CD4-positive, alpha-beta T cell treated with Interferon gamma for 1 hour (primary cell): ENCODE measurements at regions not wholly inside any gene's neighbourhood (a gene's known extent, or its start where the extent isn't known, plus 50 kb on each side); places are given as distances from the start of the nearest gene placed in this dataset.
"Not testable (repeated sequence)": the region's sequence is repeated elsewhere in the genome, so short reads cannot be mapped to it uniquely, and the experiment has no call there.

ENCODE experiments used
- DNase-seq: peaks from one replicate; pipeline ENCODE4 v3.0.0-alpha.2; 2020

DNA sequence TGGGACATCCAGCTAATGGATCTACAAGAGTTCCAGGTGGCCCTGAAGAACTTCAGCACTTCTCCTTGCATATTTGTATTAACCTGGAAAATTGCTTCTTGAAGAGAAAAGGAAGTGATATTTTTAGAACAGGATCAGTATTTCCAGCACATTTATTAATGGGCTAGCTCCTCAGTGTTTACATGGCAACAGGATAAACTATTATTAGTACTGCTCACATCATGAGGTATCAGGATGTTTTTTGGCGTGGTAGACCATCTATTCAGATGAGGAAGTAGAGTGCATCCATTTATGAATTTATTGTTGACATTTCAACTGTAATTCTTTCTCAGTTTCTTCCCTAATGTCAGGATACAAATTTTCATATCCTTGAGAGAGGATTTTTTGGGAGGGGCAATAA is 144.4 kb downstream of the KCNRG start:
- DNase-seq, result no peak

- DNase-seq, result no peak
These were observed 145.8 kb downstream of the KCNRG start for GRCh38 chr13:50161052-50161451.

GRCh38 chr13:50162001-50162400 is 146.8 kb downstream of the KCNRG start:
- DNase-seq, result no peak

DNA sequence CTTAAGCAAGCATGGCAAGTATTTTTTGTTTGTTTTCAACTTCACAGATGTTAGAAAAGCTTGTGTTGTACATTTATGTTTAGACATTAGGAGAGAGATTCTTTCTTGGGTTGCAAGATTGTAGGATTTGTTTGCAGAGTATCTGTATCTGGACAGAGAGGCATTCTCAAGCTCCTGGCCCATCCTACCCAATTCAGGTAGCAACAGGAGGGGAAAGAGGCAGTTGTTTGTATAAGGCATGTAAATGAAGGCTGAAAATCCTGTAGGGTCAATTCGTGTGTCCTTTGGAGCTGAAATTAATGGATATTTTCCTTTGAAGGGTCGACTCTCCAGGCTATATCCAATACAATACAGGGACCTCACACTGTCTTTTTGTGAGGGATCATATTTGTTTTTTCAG is 147.3 kb downstream of the KCNRG start:
- DNase-seq, result no peak

DNA sequence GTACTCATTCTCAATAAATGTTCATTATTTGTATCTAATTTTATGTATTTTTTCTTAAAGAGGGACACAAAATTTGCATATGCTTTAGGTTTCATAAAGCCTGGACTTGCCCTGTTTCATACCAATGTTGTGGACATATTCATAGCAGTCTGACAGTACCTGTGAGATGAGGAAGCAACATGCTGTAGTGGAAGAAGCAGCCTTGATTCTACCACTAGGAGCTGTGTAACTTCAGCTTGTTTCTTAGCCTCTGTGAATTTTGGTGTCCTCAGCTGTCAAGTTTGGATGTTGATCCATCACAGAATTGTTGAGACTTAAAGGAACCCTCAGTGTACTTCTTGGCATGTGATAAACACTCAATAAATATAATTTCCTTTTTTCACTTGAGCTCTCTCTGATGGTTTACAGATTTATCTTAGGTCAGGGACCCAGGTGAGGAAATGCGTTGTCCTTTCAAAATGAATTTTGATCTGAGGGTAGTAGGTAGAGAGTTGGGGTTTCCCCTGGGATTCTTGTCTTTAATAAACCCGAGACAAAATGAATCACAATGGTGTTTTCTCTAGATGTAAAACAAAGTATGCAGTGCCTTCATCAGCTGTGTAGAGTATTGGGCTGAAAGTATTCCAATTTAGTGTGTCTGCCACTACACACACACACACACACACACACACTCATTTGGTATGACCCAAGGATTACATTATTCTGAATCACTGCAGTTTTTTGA is 152.1 kb downstream of the KCNRG start:
- no peak for DNase-seq

DNA sequence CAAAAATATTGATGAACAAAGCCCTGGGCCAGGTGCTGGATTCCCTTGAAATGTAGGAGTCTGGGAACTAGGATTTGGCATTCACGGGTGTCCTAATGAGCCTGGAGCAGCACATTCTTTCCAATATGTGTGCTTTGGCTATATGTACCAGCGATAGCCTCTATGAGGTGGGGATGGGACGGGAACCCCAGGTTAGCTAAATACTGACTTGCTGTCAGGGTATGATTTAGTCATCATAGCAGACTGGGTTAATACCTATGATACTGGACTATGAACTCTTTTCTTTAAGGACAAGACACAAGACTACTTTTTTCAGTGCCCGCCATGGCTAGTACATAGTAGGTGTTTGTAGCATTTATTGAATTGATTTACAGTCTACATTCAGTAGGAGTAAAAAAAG is 152.7 kb downstream of the KCNRG start:
- DNase-seq, result no peak

DNA sequence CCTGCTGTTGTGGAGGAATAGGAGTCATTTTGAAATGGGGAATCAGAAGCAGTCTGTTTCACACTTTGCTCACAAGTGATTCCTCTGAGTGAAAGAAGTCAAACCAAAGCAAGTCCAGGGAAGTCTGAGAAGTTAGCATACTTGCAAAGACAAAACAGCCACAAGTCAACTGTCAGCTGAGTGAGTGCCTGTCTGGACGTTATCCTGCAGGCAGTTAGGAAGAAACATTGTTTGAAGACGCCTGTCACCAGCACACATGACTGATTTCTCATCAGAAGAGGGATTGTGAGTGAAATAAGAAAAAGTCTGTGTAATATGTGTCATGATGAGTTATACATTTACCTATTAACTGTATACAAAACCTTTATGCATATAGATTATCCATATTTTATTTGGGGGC is 153.5 kb downstream of the KCNRG start:
- no peak for DNase-seq

GRCh38 chr13:50170447-50171037 is 155.3 kb downstream of the KCNRG start:
- no peak for DNase-seq

GRCh38 chr13:50171590-50172282 is 156.5 kb downstream of the KCNRG start:
- DNase-seq, result no peak

GRCh38 chr13:50173045-50173444 is 157.8 kb downstream of the KCNRG start:
- not testable (repeated sequence) for DNase-seq

GRCh38 chr13:50174630-50175029 is 159.4 kb downstream of the KCNRG start:
- no peak for DNase-seq

DNA sequence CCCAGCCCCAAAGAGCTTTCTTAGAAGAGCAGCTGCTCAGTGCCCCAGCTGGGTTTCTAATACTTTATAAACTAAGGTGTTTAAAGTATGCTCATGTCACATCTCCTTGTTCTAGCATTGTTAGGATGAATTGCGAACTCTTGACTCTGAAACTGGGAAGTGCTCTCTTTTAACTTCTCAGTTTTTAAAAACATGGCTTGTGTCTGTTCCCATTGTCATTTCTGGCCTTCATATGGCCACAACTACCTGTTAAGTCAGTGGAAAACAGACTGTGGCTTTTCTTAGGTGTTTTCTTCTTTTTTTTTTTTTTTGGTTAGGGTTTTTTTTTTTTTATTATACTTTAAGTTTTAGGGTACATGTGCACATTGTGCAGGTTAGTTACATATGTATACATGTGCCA is 164.7 kb downstream of the KCNRG start:
- DNase-seq, result no peak

- not testable (repeated sequence) for DNase-seq
These were observed 170.8 kb downstream of the KCNRG start for GRCh38 chr13:50185769-50186763.

DNA sequence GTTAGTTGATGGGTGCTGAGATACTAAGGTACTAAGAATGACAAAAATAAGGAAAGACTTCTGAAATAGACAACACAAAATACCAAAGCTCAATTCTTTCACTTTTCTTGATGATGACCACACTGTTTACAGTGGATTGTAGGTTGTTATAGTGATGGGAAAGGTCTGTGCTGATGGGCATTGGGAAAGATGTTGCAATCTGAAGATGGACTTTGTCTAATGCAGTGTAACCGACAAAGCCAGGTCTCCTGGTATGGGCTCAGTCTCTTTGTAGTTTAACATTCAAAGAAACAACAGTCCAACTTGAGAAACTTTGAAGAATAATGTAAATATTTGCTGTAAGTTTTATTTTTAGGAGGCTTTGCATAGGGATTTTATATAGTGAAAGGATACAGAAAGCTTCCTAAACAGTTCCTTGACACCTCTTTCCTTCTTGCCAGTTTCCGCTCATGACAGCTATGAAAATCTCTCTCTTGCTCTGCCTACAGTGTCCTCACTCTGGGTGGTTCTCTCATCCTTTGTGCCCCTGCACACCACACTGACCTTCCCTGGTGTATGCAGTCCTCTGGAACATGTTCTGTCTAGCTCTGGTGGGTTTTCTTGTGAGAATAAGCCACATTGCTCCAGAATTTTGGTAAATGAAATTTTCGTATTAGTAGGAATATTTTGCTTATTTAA is 172.2 kb downstream of the KCNRG start:
- no peak for DNase-seq

DNA sequence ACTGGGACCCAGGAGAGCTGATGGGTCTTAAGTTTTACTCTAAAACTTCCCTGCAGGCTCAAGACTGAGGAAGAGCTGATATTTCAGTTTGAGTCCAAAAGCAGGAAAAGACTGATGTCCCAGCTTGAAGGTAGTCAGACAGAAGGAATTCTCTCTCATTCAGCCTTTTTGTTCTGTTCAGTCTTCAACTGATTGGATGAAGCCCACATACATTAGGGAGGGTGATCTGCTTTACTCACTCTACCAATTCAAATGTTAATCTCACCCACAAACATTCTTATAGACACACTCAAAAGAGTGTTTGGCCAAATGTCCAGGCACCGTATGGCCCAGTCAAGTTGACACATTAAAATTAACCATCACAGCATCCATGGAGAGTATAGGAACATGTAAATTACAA is 173.5 kb downstream of the KCNRG start:
- no peak for DNase-seq

DNA sequence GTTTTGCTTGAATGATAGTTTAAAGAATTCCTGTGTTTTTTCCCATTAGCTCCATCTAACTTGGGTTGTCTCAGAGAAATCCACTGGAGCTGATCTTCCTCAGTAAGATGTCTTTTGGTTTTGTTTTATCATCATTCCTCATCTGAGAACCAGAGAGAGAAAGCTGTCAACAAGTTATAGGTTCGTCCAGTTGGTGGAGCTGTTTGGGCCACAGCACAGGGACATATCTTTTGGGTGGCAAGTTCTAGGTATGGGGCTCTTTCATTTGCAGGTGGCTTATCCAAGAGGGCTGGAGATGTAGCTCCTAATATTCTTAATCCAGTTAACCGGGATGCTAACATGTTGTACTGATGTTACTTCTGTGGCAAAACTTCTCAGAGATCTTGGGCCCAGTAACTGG is 174.2 kb downstream of the KCNRG start:
- DNase-seq, result no peak

DNA sequence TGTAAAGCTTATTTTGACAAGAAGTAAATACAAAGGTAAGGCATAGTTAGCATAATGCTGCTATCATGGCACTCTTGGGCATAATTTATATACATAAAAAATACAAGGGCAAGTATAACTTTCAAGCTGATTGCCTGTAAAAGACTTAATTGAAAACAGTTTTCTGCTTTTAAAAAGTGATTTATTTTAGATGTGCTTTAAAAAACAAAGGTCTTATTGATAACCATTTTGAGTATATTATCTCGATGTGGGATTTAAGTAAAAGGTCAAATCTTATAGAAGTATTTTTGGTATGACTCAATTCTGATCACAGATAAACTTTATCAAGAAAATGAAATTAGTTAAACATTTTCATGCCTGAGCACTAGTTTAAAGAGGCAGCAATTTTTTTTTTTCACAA is 175.8 kb downstream of the KCNRG start:
- no peak for DNase-seq

DNA sequence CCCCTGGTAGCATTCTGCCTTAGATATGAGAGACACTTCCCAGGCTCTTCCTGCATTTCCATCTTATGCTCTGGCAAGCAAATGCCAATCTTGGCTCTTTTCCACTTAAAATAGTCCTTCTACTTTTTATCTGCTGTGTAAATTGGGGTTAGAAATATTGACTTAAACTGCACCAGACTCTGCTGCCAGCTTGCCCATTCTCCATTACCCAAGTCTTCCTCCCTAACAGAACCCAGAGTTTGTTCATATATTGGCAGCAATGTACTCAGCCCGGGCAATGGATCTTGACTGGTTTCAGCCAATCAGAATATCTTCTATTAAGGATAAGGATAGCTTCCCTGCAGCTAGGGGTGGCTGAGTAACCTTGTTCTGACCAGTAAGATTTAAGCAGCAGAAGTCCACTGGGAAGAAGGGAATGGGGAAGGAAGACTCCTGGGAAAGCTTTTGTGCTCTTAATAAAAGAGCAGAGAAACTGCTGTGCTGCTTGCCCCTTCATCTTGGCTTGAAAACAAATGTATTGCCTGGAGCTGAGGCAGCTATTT is 177.1 kb downstream of the KCNRG start:
- DNase-seq, result no peak

GRCh38 chr13:50195045-50195444 is 179.8 kb downstream of the KCNRG start:
- DNase-seq, result no peak

GRCh38 chr13:50196118-50196517 is 180.9 kb downstream of the KCNRG start:
- no peak for DNase-seq

- DNase-seq, result no peak
These were observed 182.5 kb downstream of the KCNRG start for GRCh38 chr13:50197705-50198104.

- no peak for DNase-seq
These were observed 183.3 kb downstream of the KCNRG start for GRCh38 chr13:50198508-50198907.
